SK-N-SH (cell line): ENCODE measurements at regions not wholly inside any gene's neighbourhood (a gene's known extent, or its start where the extent isn't known, plus 50 kb on each side); places are given as distances from the start of the nearest gene placed in this dataset.

Source experiments
- CTCF ChIA-PET: fragments of 300-600, 350-600 bp; formaldehyde crosslinking; extraction: SDS; loops from one replicate; lab custom pipeline; 2021; lab: Yijun Ruan, JAX
- POLR2A ChIA-PET: fragments of 350-600 bp; sonication (Branson Sonifier 250); formaldehyde crosslinking; extraction: SDS; loops from one replicate; lab custom pipeline; 2020; ENCODE audit warnings: antibody characterized with exemption, inconsistent platforms; lab: Yijun Ruan, JAX
- DNase-seq: peaks from one replicate; pipeline ENCODE4 v3.0.0; 2012
- H2AFZ ChIP-seq: fragments of 200-600 bp; sonication (generic); 2 replicates; pipeline ENCODE4 v1.8.1; 2016; ENCODE audit warnings: antibody characterized with exemption, mild to moderate bottlenecking, low read depth
- H3F3A ChIP-seq: fragments of 200-600 bp; sonication (generic); replicated peaks from 2 replicates; pipeline ENCODE3; 2016; ENCODE audit warnings: antibody characterized with exemption, mild to moderate bottlenecking; ENCODE audit not compliant: insufficient read depth
- H3K27ac ChIP-seq, 2 experiments: fragments of 200-500 bp in 1 of 2; fragments of 200-600 bp in 1 of 2; sonication (Bioruptor generic) in 1 of 2; sonication (generic), shearing (Covaris generic) in 1 of 2; 2 replicates each; pipeline versions ENCODE4 v1.5.1 to v1.6.1; 2014 to 2016; ENCODE audit warnings: low read depth in 2 of 2, inconsistent platforms in 1 of 2, low read length in 1 of 2, mild to moderate bottlenecking in 1 of 2, mixed read lengths in 1 of 2
- H3K27me3 ChIP-seq: fragments of 200-600 bp; sonication (generic), shearing (Covaris generic); 2 replicates; pipeline ENCODE4 v1.6.1; 2016; ENCODE audit warnings: mixed run types; ENCODE audit not compliant: insufficient read depth
- H3K36me3 ChIP-seq, 2 experiments: fragments of 200-500 bp in 1 of 2; fragments of 200-600 bp in 1 of 2; sonication (Bioruptor generic) in 1 of 2; sonication (generic) in 1 of 2; replicated peaks in 1 of 2; 2 replicates each; pipeline versions ENCODE3 to v1.5.1; 2014 to 2016; ENCODE audit warnings: low read length in 1 of 2, mild to moderate bottlenecking in 1 of 2; ENCODE audit not compliant: insufficient read depth in 2 of 2, control insufficient read depth in 1 of 2
- H3K4me1 ChIP-seq, 2 experiments: fragments of 200-500 bp in 1 of 2; fragments of 200-600 bp in 1 of 2; sonication (Bioruptor generic) in 1 of 2; sonication (generic), shearing (Covaris generic) in 1 of 2; 2 replicates each; pipeline versions ENCODE4 v1.5.1 to v1.6.1; 2014 to 2016; ENCODE audit warnings: low read depth in 1 of 2, low read length in 1 of 2, mixed run types in 1 of 2; ENCODE audit not compliant: insufficient read depth in 2 of 2, control insufficient read depth in 1 of 2
- H3K4me2 ChIP-seq: fragments of 200-600 bp; sonication (generic), shearing (Covaris generic); 2 replicates; pipeline ENCODE4 v1.6.1; 2017; ENCODE audit warnings: mixed run types
- H3K4me3 ChIP-seq, 2 experiments: fragments of 200-500 bp in 1 of 2; fragments of 200-600 bp in 1 of 2; sonication (Bioruptor generic) in 1 of 2; sonication (generic), shearing (Covaris generic) in 1 of 2; 2 replicates each; pipeline versions ENCODE4 v1.5.1 to v1.8.1; 2014 to 2016; ENCODE audit warnings: low read depth in 2 of 2, inconsistent platforms in 1 of 2, low read length in 1 of 2, mild to moderate bottlenecking in 1 of 2, mixed read lengths in 1 of 2, moderate library complexity in 1 of 2
- H3K79me2 ChIP-seq: fragments of 200-600 bp; sonication (generic); 2 replicates; pipeline ENCODE4 v1.8.1; 2017; ENCODE audit warnings: mild to moderate bottlenecking; ENCODE audit not compliant: insufficient read depth
- H3K9ac ChIP-seq: fragments of 200-600 bp; sonication (generic); 2 replicates; pipeline ENCODE4 v1.6.1; 2017; ENCODE audit warnings: mixed run types
- H3K9me2 ChIP-seq: fragments of 200-600 bp; sonication (generic); 2 replicates; pipeline ENCODE4 v1.6.1; 2017; ENCODE audit warnings: mixed run types
- H3K9me3 ChIP-seq: fragments of 200-600 bp; sonication (generic); 2 replicates; pipeline ENCODE4 v1.6.1; 2017; ENCODE audit warnings: mixed run types, mild to moderate bottlenecking, moderate library complexity
- H4K20me1 ChIP-seq: fragments of 200-600 bp; sonication (generic); 2 replicates; pipeline ENCODE4 v1.6.1; 2017; ENCODE audit warnings: mild to moderate bottlenecking, mixed run types; ENCODE audit not compliant: insufficient read depth
- CHD2 ChIP-seq: fragments of 150-350 bp; IDR thresholded peaks from 2 replicates; pipeline ENCODE4 v1.6.1; 2018; ENCODE audit warnings: low read length; ENCODE audit not compliant: partially characterized antibody
- ELF1 ChIP-seq: IDR thresholded peaks from 2 replicates; pipeline ENCODE4 v1.4.0; 2012
- EP300 ChIP-seq, 2 experiments: IDR thresholded peaks; 2 replicates each; pipeline versions ENCODE4 v1.4.0 to v1.6.1; 2012; ENCODE audit warnings: borderline replicate concordance in 1 of 2, low read depth in 1 of 2, low read length in 1 of 2
- FOSL2 ChIP-seq: IDR thresholded peaks from 2 replicates; pipeline ENCODE4 v1.4.0; 2012; ENCODE audit warnings: low read depth, mild to moderate bottlenecking, moderate library complexity, borderline replicate concordance
- FOXJ3 ChIP-seq: sonication (generic); formaldehyde crosslinking; IDR thresholded peaks from 2 replicates; pipeline ENCODE4 v1.5.1; 2020; ENCODE audit warnings: mild to moderate bottlenecking, missing genetic modification reagents
- FOXM1 ChIP-seq: IDR thresholded peaks from 2 replicates; pipeline ENCODE4 v1.4.0; 2012; ENCODE audit warnings: low read depth, mild to moderate bottlenecking
- NFIC ChIP-seq: IDR thresholded peaks from 2 replicates; pipeline ENCODE4 v1.4.0; 2012; ENCODE audit warnings: borderline replicate concordance
- POLR2AphosphoS5 ChIP-seq: IDR thresholded peaks from 2 replicates; pipeline ENCODE4 v1.6.1; 2012; ENCODE audit warnings: low read depth, low read length
- RAD21 ChIP-seq: IDR thresholded peaks from 2 replicates; pipeline ENCODE4 v1.6.1; 2012; ENCODE audit warnings: mild to moderate bottlenecking, low read length
- RCOR1 ChIP-seq: fragments of 150-350 bp; IDR thresholded peaks from 2 replicates; pipeline ENCODE4 v1.6.1; 2017; ENCODE audit warnings: antibody characterized with exemption, low read length
- RXRA ChIP-seq: IDR thresholded peaks from 2 replicates; pipeline ENCODE4 v1.4.0; 2012; ENCODE audit warnings: low read depth, mild to moderate bottlenecking, borderline replicate concordance
- SIN3A ChIP-seq: IDR thresholded peaks from 2 replicates; pipeline ENCODE4 v1.6.1; 2012; ENCODE audit warnings: low read depth, mild to moderate bottlenecking, low read length, moderate library complexity, borderline replicate concordance
- SMC3 ChIP-seq: IDR thresholded peaks from 2 replicates; pipeline ENCODE4 v1.6.1; 2012; ENCODE audit warnings: low read depth, low read length, improper control_type of control experiment
- TEAD4 ChIP-seq: IDR thresholded peaks from 2 replicates; pipeline ENCODE4 v1.4.0; 2012; ENCODE audit warnings: mild to moderate bottlenecking, borderline replicate concordance; ENCODE audit not compliant: insufficient read depth
- YY1 ChIP-seq: IDR thresholded peaks from 2 replicates; pipeline ENCODE4 v1.4.0; 2012; ENCODE audit warnings: low read depth, mild to moderate bottlenecking
- ZBTB33 ChIP-seq: IDR thresholded peaks from 2 replicates; pipeline ENCODE4 v1.4.0; 2012; ENCODE audit warnings: low read depth, borderline replicate concordance
- WGBS: methylation state at CpG from one replicate; pipeline ENCODE4 v1.1.6; 2017; ENCODE audit warnings: low lambda C conversion rate; 5-methylcytosine and 5-hydroxymethylcytosine counted together
- TF ChIP-seq, protein P1 (sequence below): fragments of 200-600 bp; sonication (generic); IDR thresholded peaks from 2 replicates; pipeline ENCODE4 v1.6.1; 2017; ENCODE audit warnings: antibody characterized with exemption, mild to moderate bottlenecking, moderate library complexity
- TF ChIP-seq, protein P2 (sequence below): IDR thresholded peaks from 2 replicates; pipeline ENCODE4 v1.4.0; 2012; ENCODE audit warnings: low read depth
- TF ChIP-seq, protein P3 (sequence below): fragments of 150-350 bp; IDR thresholded peaks from 2 replicates; pipeline ENCODE4 v1.6.1; 2016; ENCODE audit warnings: mild to moderate bottlenecking, low read depth, low read length

DNA sequence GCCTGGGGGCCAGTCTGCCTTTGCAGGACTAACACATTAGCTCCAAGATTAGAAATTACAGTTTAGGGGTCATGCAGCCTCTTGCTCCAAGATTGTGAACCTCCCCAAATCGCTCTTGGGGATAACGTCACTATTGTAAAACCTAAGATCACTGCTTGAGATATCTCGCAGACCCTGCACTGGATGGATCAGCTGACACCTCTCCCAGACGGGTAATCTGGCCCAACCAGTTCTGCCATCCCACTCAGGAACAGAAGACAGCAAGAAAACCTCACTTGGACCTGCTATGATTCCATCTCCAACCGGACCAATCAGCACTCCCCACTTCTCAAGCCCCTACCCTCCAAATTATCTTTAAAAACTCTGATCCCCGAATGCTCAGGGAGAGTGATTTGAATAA, 431.2 kb downstream of the GPM6A start:
- POLR2A ChIA-PET, result no interaction called here
- H3F3A ChIP-seq, result no peaks in the 10 kb centered on the region
- H3K9me2 ChIP-seq, result no peaks in the 10 kb centered on the region
- TF ChIP-seq ELF1 (no peak), POLR2AphosphoS5 (no peak), RXRA (no peak), SIN3A (no peak), EP300 (IDR thresholded peaks at IDR 0.05; ENCODE audit: borderline replicate concordance in 1 of 2, low read depth in 1 of 2, low read length in 1 of 2) (no peak)
- TF ChIP-seq, protein P1, sequence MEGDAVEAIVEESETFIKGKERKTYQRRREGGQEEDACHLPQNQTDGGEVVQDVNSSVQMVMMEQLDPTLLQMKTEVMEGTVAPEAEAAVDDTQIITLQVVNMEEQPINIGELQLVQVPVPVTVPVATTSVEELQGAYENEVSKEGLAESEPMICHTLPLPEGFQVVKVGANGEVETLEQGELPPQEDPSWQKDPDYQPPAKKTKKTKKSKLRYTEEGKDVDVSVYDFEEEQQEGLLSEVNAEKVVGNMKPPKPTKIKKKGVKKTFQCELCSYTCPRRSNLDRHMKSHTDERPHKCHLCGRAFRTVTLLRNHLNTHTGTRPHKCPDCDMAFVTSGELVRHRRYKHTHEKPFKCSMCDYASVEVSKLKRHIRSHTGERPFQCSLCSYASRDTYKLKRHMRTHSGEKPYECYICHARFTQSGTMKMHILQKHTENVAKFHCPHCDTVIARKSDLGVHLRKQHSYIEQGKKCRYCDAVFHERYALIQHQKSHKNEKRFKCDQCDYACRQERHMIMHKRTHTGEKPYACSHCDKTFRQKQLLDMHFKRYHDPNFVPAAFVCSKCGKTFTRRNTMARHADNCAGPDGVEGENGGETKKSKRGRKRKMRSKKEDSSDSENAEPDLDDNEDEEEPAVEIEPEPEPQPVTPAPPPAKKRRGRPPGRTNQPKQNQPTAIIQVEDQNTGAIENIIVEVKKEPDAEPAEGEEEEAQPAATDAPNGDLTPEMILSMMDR, result no peak
- no peak overlapping the region for H2AFZ ChIP-seq
- H3K9me3 ChIP-seq, result no peaks in the 10 kb centered on the region
- H3K9ac ChIP-seq, result no peak overlapping the region
- H3K27ac ChIP-seq, result no peak overlapping the region
- no peak for DNase-seq
- no peaks in the 10 kb centered on the region for H3K36me3 ChIP-seq
- no peaks in the 10 kb centered on the region; the same call in 1 of the 2 replicates for H3K27me3 ChIP-seq
- WGBS, result 59% methylated on average over 6 of the region's 6 CpGs
- no peaks in the 10 kb centered on the region for H3K79me2 ChIP-seq
- no peaks in the 10 kb centered on the region for H3K4me1 ChIP-seq
- CTCF ChIA-PET, result no interaction called here
- H3K4me3 ChIP-seq, result no peak overlapping the region
- no peak overlapping the region for H3K4me2 ChIP-seq
- H4K20me1 ChIP-seq, result no peaks in the 10 kb centered on the region

- H3K9ac ChIP-seq, result no peak overlapping the region
- TF ChIP-seq, protein P2, sequence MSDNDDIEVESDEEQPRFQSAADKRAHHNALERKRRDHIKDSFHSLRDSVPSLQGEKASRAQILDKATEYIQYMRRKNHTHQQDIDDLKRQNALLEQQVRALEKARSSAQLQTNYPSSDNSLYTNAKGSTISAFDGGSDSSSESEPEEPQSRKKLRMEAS, result no peak
- TF ChIP-seq, protein P3, sequence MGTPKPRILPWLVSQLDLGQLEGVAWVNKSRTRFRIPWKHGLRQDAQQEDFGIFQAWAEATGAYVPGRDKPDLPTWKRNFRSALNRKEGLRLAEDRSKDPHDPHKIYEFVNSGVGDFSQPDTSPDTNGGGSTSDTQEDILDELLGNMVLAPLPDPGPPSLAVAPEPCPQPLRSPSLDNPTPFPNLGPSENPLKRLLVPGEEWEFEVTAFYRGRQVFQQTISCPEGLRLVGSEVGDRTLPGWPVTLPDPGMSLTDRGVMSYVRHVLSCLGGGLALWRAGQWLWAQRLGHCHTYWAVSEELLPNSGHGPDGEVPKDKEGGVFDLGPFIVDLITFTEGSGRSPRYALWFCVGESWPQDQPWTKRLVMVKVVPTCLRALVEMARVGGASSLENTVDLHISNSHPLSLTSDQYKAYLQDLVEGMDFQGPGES, result no peak
- no peak for TF ChIP-seq RCOR1
- no peak for TF ChIP-seq CHD2
- no peak for TF ChIP-seq RAD21
- TF ChIP-seq TEAD4, result no peak
- no peak for TF ChIP-seq YY1
- TF ChIP-seq EP300 (IDR thresholded peaks at IDR 0.05; ENCODE audit: borderline replicate concordance in 1 of 2, low read depth in 1 of 2, low read length in 1 of 2), result no peak
- no peak for TF ChIP-seq FOSL2
- no peak for TF ChIP-seq SMC3
- no peak for TF ChIP-seq FOXJ3 (CRISPR knock-in tag)
- TF ChIP-seq FOXM1, result no peak
- TF ChIP-seq, protein P1, result no peak
- no peak for TF ChIP-seq NFIC
- TF ChIP-seq ZBTB33, result no peak
- H3K9me3 ChIP-seq, result no peaks in the 10 kb centered on the region
- H2AFZ ChIP-seq, result no peak overlapping the region
- no peak for DNase-seq
- 38% methylated on average over 1 of the region's 1 CpG for WGBS
- H3K27ac ChIP-seq, result no peak overlapping the region
- H3K4me3 ChIP-seq, result no peak overlapping the region
- H3K27me3 ChIP-seq, result no peaks in the 10 kb centered on the region; the same call in 1 of the 2 replicates
- H3F3A ChIP-seq, result no peaks in the 10 kb centered on the region
- POLR2A ChIA-PET, result no interaction called here
- H3K79me2 ChIP-seq, result no peaks in the 10 kb centered on the region
- no peaks in the 10 kb centered on the region for H3K4me1 ChIP-seq
- no peaks in the 10 kb centered on the region for H4K20me1 ChIP-seq
- 0 out of 2 replicates have a peak, but pooled peaks cover 4% of the 10 kb centered on the region for H3K9me2 ChIP-seq
- no peaks in the 10 kb centered on the region for H3K36me3 ChIP-seq
- CTCF ChIA-PET, result no interaction called here
- no peak overlapping the region for H3K4me2 ChIP-seq
Measured at GRCh38 chr4:175385797-175386196, 426.3 kb downstream of the GPM6A start.
